ENCODE measurements at regions not wholly inside any gene's neighbourhood (a gene's known extent, or its start where the extent isn't known, plus 50 kb on each side); places are given as distances from the start of the nearest gene placed in this dataset.

- TF ChIP-seq, protein P1, sequence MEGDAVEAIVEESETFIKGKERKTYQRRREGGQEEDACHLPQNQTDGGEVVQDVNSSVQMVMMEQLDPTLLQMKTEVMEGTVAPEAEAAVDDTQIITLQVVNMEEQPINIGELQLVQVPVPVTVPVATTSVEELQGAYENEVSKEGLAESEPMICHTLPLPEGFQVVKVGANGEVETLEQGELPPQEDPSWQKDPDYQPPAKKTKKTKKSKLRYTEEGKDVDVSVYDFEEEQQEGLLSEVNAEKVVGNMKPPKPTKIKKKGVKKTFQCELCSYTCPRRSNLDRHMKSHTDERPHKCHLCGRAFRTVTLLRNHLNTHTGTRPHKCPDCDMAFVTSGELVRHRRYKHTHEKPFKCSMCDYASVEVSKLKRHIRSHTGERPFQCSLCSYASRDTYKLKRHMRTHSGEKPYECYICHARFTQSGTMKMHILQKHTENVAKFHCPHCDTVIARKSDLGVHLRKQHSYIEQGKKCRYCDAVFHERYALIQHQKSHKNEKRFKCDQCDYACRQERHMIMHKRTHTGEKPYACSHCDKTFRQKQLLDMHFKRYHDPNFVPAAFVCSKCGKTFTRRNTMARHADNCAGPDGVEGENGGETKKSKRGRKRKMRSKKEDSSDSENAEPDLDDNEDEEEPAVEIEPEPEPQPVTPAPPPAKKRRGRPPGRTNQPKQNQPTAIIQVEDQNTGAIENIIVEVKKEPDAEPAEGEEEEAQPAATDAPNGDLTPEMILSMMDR (conservative IDR thresholded peaks at IDR 0.05) = no peak
- TF ChIP-seq EZH2 (IDR thresholded peaks at IDR 0.05; ENCODE audit: low read depth) = no peak
Measured at GRCh38 chr4:3869661-3870566, 103.7 kb downstream of the ADRA2C start.

Measured in PC-9 (cell line).